SK-N-SH treated with all-trans-retinoic acid at 6 μM for 48 hours (cell line): ENCODE measurements at regions not wholly inside any gene's neighbourhood (a gene's known extent, or its start where the extent isn't known, plus 50 kb on each side); places are given as distances from the start of the nearest gene placed in this dataset.

Experiments
- ATAC-seq: fragments of 200-7000 bp; cut with Tn5 transposase; 3 replicates; pipeline ENCODE4 v1.9.1; 2020; ENCODE audit warnings: mild to moderate bottlenecking, moderate library complexity
- ARNTL ChIP-seq: fragments of 450-650 bp; formaldehyde crosslinking; IDR thresholded peaks from 2 replicates; pipeline ENCODE4 v1.5.0; 2020; ENCODE audit warnings: low read depth, mild to moderate bottlenecking, moderate library complexity, borderline replicate concordance
- BACH2 ChIP-seq: fragments of 250-450 bp; sonication (Bioruptor Pico); IDR thresholded peaks from 2 replicates; pipeline ENCODE4 v1.9.0; 2021; ENCODE audit warnings: mild to moderate bottlenecking, borderline replicate concordance
- CSDC2 ChIP-seq: fragments of 250-450 bp; sonication (Bioruptor Pico); IDR thresholded peaks from 2 replicates; pipeline ENCODE4 v1.5.0; 2020; ENCODE audit warnings: mild to moderate bottlenecking, moderate library complexity
- CSRNP3 ChIP-seq: fragments of 250-450 bp; sonication (Bioruptor Pico); IDR thresholded peaks from 2 replicates; pipeline ENCODE4 v1.5.1; 2021; ENCODE audit warnings: mild to moderate bottlenecking, moderate library complexity
- ESRRG ChIP-seq: fragments of 250-450 bp; sonication (Bioruptor Pico); IDR thresholded peaks from 2 replicates; pipeline ENCODE4 v1.6.1; 2021; ENCODE audit warnings: mild to moderate bottlenecking
- OSR1 ChIP-seq: fragments of 250-450 bp; sonication (Bioruptor Pico); IDR thresholded peaks from 2 replicates; pipeline ENCODE4 v1.8.0; 2022; ENCODE audit warnings: moderate library complexity, mild to moderate bottlenecking, inconsistent platforms
- RARB ChIP-seq: fragments of 250-450 bp; sonication (Bioruptor Pico); IDR thresholded peaks from 2 replicates; pipeline ENCODE4 v1.8.0; 2021; ENCODE audit warnings: mild to moderate bottlenecking, moderate library complexity
- SNAI2 ChIP-seq: fragments of 250-450 bp; sonication (Bioruptor Pico); IDR thresholded peaks from 2 replicates; pipeline ENCODE4 v1.5.0; 2020; ENCODE audit warnings: mild to moderate bottlenecking, moderate library complexity
- TCF4 ChIP-seq: fragments of 250-450 bp; sonication (Bioruptor Pico); IDR thresholded peaks from 2 replicates; pipeline ENCODE4 v1.8.0; 2021; ENCODE audit warnings: mild to moderate bottlenecking, moderate library complexity, borderline replicate concordance
- TOX ChIP-seq: fragments of 250-450 bp; sonication (Bioruptor Pico); IDR thresholded peaks from 2 replicates; pipeline ENCODE4 v1.8.0; 2021; ENCODE audit warnings: mild to moderate bottlenecking, moderate library complexity, borderline replicate concordance
- ZC3H10 ChIP-seq: fragments of 250-450 bp; sonication (Bioruptor Pico); IDR thresholded peaks from 2 replicates; pipeline ENCODE4 v1.5.1; 2021; ENCODE audit warnings: mild to moderate bottlenecking, moderate library complexity
- ZFP3 ChIP-seq: fragments of 250-450 bp; sonication (Bioruptor Pico); IDR thresholded peaks from 2 replicates; pipeline ENCODE4 v1.5.0; 2020; ENCODE audit warnings: mild to moderate bottlenecking, moderate library complexity
- ZFP30 ChIP-seq: fragments of 450-650 bp; formaldehyde crosslinking; IDR thresholded peaks from 2 replicates; pipeline ENCODE4 v1.5.0; 2022; ENCODE audit warnings: mild to moderate bottlenecking, moderate library complexity
- ZNF565 ChIP-seq: fragments of 450-650 bp; formaldehyde crosslinking; conservative IDR thresholded peaks from 2 replicates; pipeline ENCODE4 v1.5.0; 2020; ENCODE audit warnings: low read depth, mild to moderate bottlenecking, moderate library complexity
- ZNF70 ChIP-seq: fragments of 450-650 bp; formaldehyde crosslinking; IDR thresholded peaks from 2 replicates; pipeline ENCODE4 v1.5.0; 2020; ENCODE audit warnings: mild to moderate bottlenecking, moderate library complexity
- ZNF8 ChIP-seq: fragments of 450-650 bp; formaldehyde crosslinking; IDR thresholded peaks from 2 replicates; pipeline ENCODE4 v1.5.0; 2020; ENCODE audit warnings: mild to moderate bottlenecking, moderate library complexity
- TF ChIP-seq, protein P1 (sequence below): fragments of 250-450 bp; sonication (Bioruptor Pico); IDR thresholded peaks from 2 replicates; pipeline ENCODE4 v1.5.0; 2020; ENCODE audit warnings: mild to moderate bottlenecking, moderate library complexity
- TF ChIP-seq, protein P2 (sequence below): fragments of 250-450 bp; sonication (Bioruptor Pico); IDR thresholded peaks from 2 replicates; pipeline ENCODE4 v1.8.0; 2021; ENCODE audit warnings: low read depth, mild to moderate bottlenecking, moderate library complexity, borderline replicate concordance
- TF ChIP-seq, protein P3 (sequence below): fragments of 250-450 bp; sonication (Bioruptor Pico); IDR thresholded peaks from 2 replicates; pipeline ENCODE4 v1.8.0; 2020; ENCODE audit warnings: mild to moderate bottlenecking, moderate library complexity, borderline replicate concordance

- TF ChIP-seq, protein P1, sequence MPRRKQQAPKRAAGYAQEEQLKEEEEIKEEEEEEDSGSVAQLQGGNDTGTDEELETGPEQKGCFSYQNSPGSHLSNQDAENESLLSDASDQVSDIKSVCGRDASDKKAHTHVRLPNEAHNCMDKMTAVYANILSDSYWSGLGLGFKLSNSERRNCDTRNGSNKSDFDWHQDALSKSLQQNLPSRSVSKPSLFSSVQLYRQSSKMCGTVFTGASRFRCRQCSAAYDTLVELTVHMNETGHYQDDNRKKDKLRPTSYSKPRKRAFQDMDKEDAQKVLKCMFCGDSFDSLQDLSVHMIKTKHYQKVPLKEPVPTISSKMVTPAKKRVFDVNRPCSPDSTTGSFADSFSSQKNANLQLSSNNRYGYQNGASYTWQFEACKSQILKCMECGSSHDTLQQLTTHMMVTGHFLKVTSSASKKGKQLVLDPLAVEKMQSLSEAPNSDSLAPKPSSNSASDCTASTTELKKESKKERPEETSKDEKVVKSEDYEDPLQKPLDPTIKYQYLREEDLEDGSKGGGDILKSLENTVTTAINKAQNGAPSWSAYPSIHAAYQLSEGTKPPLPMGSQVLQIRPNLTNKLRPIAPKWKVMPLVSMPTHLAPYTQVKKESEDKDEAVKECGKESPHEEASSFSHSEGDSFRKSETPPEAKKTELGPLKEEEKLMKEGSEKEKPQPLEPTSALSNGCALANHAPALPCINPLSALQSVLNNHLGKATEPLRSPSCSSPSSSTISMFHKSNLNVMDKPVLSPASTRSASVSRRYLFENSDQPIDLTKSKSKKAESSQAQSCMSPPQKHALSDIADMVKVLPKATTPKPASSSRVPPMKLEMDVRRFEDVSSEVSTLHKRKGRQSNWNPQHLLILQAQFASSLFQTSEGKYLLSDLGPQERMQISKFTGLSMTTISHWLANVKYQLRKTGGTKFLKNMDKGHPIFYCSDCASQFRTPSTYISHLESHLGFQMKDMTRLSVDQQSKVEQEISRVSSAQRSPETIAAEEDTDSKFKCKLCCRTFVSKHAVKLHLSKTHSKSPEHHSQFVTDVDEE = no peak
- TF ChIP-seq ZFP3 (no peak), ESRRG (CRISPR knock-in tag) (no peak), ZC3H10 (no peak)
- ATAC-seq = no peak
Observed at GRCh38 chr10:119996944-119997343, 104.4 kb downstream of the SEC23IP start.

GRCh38 chr10:119997429-119997828 lies 104.9 kb downstream of the SEC23IP start:
- no peak for ATAC-seq
- TF ChIP-seq ZNF565 (CRISPR knock-in tag) = no peak
- no peak for TF ChIP-seq ZC3H10
- TF ChIP-seq, protein P2, sequence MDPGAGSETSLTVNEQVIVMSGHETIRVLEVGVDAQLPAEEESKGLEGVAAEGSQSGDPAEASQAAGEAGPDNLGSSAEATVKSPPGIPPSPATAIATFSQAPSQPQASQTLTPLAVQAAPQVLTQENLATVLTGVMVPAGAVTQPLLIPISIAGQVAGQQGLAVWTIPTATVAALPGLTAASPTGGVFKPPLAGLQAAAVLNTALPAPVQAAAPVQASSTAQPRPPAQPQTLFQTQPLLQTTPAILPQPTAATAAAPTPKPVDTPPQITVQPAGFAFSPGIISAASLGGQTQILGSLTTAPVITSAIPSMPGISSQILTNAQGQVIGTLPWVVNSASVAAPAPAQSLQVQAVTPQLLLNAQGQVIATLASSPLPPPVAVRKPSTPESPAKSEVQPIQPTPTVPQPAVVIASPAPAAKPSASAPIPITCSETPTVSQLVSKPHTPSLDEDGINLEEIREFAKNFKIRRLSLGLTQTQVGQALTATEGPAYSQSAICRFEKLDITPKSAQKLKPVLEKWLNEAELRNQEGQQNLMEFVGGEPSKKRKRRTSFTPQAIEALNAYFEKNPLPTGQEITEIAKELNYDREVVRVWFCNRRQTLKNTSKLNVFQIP (CRISPR knock-in tag) = no peak
- TF ChIP-seq ZFP3 = no peak
- TF ChIP-seq TOX = no peak
- TF ChIP-seq ZNF70 (CRISPR knock-in tag) = no peak
- TF ChIP-seq SNAI2 (CRISPR knock-in tag) = no peak
- no peak for TF ChIP-seq RARB (CRISPR knock-in tag)
- no peak for TF ChIP-seq TCF4 (CRISPR knock-in tag)
- TF ChIP-seq, protein P3, sequence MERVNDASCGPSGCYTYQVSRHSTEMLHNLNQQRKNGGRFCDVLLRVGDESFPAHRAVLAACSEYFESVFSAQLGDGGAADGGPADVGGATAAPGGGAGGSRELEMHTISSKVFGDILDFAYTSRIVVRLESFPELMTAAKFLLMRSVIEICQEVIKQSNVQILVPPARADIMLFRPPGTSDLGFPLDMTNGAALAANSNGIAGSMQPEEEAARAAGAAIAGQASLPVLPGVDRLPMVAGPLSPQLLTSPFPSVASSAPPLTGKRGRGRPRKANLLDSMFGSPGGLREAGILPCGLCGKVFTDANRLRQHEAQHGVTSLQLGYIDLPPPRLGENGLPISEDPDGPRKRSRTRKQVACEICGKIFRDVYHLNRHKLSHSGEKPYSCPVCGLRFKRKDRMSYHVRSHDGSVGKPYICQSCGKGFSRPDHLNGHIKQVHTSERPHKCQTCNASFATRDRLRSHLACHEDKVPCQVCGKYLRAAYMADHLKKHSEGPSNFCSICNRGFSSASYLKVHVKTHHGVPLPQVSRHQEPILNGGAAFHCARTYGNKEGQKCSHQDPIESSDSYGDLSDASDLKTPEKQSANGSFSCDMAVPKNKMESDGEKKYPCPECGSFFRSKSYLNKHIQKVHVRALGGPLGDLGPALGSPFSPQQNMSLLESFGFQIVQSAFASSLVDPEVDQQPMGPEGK = no peak
- TF ChIP-seq OSR1 (CRISPR knock-in tag) = no peak
- no peak for TF ChIP-seq CSDC2
- no peak for TF ChIP-seq CSRNP3 (CRISPR knock-in tag)
- no peak for TF ChIP-seq ESRRG (CRISPR knock-in tag)
- no peak for TF ChIP-seq ZNF8 (CRISPR knock-in tag)
- TF ChIP-seq, all 23 proteins: peak for 0

DNA sequence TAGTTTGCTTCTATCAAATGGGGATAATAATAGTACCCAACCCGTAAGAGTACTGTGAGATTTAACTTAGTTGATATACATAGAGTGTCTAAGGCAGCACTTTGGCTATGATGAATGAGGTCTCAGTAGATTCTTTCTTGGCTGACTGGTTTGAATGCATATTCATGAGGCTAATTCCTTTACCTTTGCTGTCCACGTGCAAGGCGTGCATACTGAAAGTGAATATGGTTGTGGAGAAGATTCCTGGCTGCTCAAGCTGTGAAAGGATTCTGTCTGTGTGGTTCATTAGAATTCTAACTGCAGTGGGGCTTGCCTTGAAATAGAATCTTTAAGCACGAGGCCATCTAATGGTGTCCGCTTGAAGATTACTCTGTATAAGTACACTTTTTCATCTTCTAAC lies 110.3 kb downstream of the SEC23IP start:
- TF ChIP-seq, protein P3 = no peak
- no peak for TF ChIP-seq BACH2 (CRISPR knock-in tag)
- no peak for TF ChIP-seq ARNTL
- TF ChIP-seq ZFP30 = no peak
- no peak for TF ChIP-seq ZNF70 (CRISPR knock-in tag)
- TF ChIP-seq ZNF8 (CRISPR knock-in tag) = no peak
- no peak for ATAC-seq
